ENCODE measurements at regions not wholly inside any gene's neighbourhood (a gene's known extent, or its start where the extent isn't known, plus 50 kb on each side); places are given as distances from the start of the nearest gene placed in this dataset.

DNA sequence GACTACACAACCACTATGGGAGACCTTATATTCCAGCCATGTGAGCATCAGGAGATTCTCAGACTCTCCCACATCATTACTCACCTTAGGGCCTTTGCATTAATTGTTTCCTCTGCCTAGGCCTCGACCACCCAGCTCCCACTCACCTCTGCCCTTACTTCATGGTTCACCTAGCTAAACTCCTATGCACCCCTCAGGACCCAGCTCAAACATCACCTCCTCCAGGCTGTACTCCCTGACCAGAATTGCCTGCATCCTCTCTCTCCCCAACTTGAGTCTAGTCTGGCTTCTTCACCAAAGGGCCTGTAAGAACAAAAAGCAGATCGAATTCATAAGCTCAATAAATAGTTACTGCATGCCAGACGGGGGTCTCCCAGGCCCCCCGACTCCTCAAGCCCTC, 53.1 kb upstream of the FAM174B start:
- no peak for TF ChIP-seq CSDC2 (CRISPR knock-in tag; IDR thresholded peaks at IDR 0.05)
- TF ChIP-seq ZFP3 (CRISPR knock-in tag; IDR thresholded peaks at IDR 0.05) = peak; percentile 97
- TF ChIP-seq ZNF8 (CRISPR knock-in tag; IDR thresholded peaks at IDR 0.05) = no peak
- TF ChIP-seq, protein P1, sequence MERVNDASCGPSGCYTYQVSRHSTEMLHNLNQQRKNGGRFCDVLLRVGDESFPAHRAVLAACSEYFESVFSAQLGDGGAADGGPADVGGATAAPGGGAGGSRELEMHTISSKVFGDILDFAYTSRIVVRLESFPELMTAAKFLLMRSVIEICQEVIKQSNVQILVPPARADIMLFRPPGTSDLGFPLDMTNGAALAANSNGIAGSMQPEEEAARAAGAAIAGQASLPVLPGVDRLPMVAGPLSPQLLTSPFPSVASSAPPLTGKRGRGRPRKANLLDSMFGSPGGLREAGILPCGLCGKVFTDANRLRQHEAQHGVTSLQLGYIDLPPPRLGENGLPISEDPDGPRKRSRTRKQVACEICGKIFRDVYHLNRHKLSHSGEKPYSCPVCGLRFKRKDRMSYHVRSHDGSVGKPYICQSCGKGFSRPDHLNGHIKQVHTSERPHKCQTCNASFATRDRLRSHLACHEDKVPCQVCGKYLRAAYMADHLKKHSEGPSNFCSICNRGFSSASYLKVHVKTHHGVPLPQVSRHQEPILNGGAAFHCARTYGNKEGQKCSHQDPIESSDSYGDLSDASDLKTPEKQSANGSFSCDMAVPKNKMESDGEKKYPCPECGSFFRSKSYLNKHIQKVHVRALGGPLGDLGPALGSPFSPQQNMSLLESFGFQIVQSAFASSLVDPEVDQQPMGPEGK (CRISPR knock-in tag; IDR thresholded peaks at IDR 0.05; ENCODE audit: borderline replicate concordance) = no peak
- TF ChIP-seq ZFP30 (CRISPR knock-in tag; IDR thresholded peaks at IDR 0.05) = no peak
- no peak for TF ChIP-seq ZNF70 (CRISPR knock-in tag; IDR thresholded peaks at IDR 0.05)
- no peak for TF ChIP-seq ZC3H10 (CRISPR knock-in tag; IDR thresholded peaks at IDR 0.05)
- ATAC-seq = no peak

DNA sequence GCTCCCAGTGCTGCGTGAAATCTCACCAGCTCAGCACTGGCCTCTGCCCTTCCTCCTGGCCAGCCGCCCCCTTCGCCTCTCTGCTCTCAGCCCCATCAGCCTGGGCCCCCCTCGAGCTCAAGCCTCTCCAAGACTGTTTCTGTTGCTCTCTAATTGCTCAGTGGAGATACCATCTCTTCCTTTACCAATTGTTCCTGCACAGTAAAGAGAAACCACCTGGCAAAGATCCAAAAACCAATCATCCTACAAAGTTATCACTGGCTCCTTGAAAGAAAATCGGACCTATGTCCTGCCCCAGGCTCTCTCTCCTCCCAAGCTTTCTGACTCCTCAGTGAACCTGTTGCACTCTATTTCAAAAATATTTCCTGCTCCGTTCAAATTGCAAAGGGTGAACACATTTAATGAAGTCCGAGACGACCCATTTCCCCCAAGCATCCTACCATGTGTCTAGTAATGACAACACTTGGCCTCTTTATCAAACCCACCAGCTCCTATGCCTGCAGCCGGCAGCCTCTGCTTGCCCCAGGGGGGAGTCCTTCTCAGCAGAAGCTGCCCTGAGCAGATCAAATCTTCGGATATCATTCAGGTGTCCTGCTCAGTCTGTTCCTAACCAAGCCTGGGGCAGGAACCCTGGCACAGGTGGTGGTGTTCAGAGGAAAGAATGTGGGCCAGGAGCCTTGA, 53.7 kb upstream of the FAM174B start:
- no peak for ATAC-seq
- TF ChIP-seq ISL1 (CRISPR knock-in tag; IDR thresholded peaks at IDR 0.05) (0 out of 2 replicates have a peak, but pooled peaks have one; percentile 24), SNAI2 (CRISPR knock-in tag; IDR thresholded peaks at IDR 0.05) (no peak)

DNA sequence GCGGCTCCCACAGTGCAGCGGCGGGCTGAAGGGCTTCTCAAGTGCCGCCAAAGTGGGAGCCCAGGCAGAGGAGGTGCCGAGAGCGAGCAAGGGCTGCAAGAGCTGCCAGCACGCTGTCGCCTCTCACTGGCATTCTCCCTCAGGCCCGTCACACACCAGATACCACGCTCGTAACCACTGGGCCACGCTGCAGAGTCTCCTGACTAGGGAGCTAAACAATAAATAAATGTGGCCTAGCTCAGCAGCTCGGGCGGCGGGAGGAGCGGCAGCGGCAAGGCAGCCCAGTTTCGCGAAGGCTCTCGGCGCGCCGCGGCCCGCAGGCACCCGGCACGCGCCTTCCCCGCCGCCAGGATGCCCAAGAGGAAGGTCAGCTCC, 55.9 kb upstream of the FAM174B start:
- no peak for ATAC-seq
- TF ChIP-seq ZNF8 (CRISPR knock-in tag; IDR thresholded peaks at IDR 0.05) (no peak), BACH2 (CRISPR knock-in tag; IDR thresholded peaks at IDR 0.05; ENCODE audit: borderline replicate concordance) (no peak), OSR1 (CRISPR knock-in tag; IDR thresholded peaks at IDR 0.05) (no peak), SNAI2 (CRISPR knock-in tag; IDR thresholded peaks at IDR 0.05) (no peak), ESRRG (CRISPR knock-in tag; IDR thresholded peaks at IDR 0.05) (no peak), PPARA (CRISPR knock-in tag; IDR thresholded peaks at IDR 0.05; ENCODE audit: borderline replicate concordance) (no peak), ZC3H10 (CRISPR knock-in tag; IDR thresholded peaks at IDR 0.05) (no peak), ZNF70 (CRISPR knock-in tag; IDR thresholded peaks at IDR 0.05) (no peak), ZFP3 (CRISPR knock-in tag; IDR thresholded peaks at IDR 0.05) (no peak), TOX (CRISPR knock-in tag; IDR thresholded peaks at IDR 0.05; ENCODE audit: borderline replicate concordance) (no peak), ISL1 (CRISPR knock-in tag; IDR thresholded peaks at IDR 0.05) (no peak), ZNF565 (CRISPR knock-in tag; conservative IDR thresholded peaks at IDR 0.05; ENCODE audit: low read depth) (no peak), TCF4 (CRISPR knock-in tag; IDR thresholded peaks at IDR 0.05; ENCODE audit: borderline replicate concordance) (no peak)
- TF ChIP-seq, protein P1 (CRISPR knock-in tag; IDR thresholded peaks at IDR 0.05; ENCODE audit: borderline replicate concordance) = no peak
- TF ChIP-seq, protein P2, sequence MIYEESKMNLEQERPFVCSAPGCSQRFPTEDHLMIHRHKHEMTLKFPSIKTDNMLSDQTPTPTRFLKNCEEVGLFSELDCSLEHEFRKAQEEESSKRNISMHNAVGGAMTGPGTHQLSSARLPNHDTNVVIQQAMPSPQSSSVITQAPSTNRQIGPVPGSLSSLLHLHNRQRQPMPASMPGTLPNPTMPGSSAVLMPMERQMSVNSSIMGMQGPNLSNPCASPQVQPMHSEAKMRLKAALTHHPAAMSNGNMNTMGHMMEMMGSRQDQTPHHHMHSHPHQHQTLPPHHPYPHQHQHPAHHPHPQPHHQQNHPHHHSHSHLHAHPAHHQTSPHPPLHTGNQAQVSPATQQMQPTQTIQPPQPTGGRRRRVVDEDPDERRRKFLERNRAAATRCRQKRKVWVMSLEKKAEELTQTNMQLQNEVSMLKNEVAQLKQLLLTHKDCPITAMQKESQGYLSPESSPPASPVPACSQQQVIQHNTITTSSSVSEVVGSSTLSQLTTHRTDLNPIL (CRISPR knock-in tag; IDR thresholded peaks at IDR 0.05; ENCODE audit: low read depth) = no peak

DNA sequence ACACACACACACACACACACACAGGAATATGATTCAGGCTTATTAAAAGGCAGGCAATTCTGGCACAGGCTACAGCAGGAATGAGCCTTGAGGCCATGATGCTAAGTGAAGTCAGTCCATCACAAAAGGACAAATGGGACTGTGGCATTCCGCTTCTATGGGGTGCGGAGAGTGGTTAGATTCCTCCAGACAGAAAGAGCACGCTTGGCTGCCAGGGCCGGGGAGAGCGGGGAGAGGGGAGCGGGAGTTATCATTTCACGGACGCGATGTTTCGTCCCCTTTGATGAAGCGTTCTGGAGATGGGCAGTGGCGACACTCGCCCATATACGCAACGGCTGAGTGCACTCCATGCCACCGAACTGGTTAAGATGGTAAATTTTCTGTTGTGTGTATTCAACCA, 58.5 kb upstream of the FAM174B start:
- ATAC-seq = peak; percentile 72
- TF ChIP-seq TOX (CRISPR knock-in tag; IDR thresholded peaks at IDR 0.05; ENCODE audit: borderline replicate concordance) (no peak), ZFP3 (CRISPR knock-in tag; IDR thresholded peaks at IDR 0.05) (no peak), POU6F1 (CRISPR knock-in tag; IDR thresholded peaks at IDR 0.05; ENCODE audit: borderline replicate concordance, low read depth) (no peak), GLIS3 (CRISPR knock-in tag; IDR thresholded peaks at IDR 0.05) (no peak), ARNTL (CRISPR knock-in tag; IDR thresholded peaks at IDR 0.05; ENCODE audit: borderline replicate concordance, low read depth) (no peak), CSDC2 (CRISPR knock-in tag; IDR thresholded peaks at IDR 0.05) (no peak), ZNF8 (CRISPR knock-in tag; IDR thresholded peaks at IDR 0.05) (no peak), ZC3H10 (CRISPR knock-in tag; IDR thresholded peaks at IDR 0.05) (no peak), RARB (CRISPR knock-in tag; IDR thresholded peaks at IDR 0.05) (no peak), BACH2 (CRISPR knock-in tag; IDR thresholded peaks at IDR 0.05; ENCODE audit: borderline replicate concordance) (no peak), ZNF70 (CRISPR knock-in tag; IDR thresholded peaks at IDR 0.05) (no peak), ESRRG (CRISPR knock-in tag; IDR thresholded peaks at IDR 0.05) (no peak), OSR1 (CRISPR knock-in tag; IDR thresholded peaks at IDR 0.05) (no peak), TCF4 (CRISPR knock-in tag; IDR thresholded peaks at IDR 0.05; ENCODE audit: borderline replicate concordance) (no peak)

All from SK-N-SH treated with all-trans-retinoic acid at 6 μM for 48 hours (cell line).